Breast epithelium (tissue), 3 donors: ENCODE measurements at regions not wholly inside any gene's neighbourhood (a gene's known extent, or its start where the extent isn't known, plus 50 kb on each side); places are given as distances from the start of the nearest gene placed in this dataset.

ENCODE experiments used
- CTCF ChIP-seq, 3 donors: fragments of 450-650 bp; IDR thresholded peaks; one replicate each; pipeline ENCODE4 v1.5.1; 2016 to 2017; ENCODE audit warnings: antibody characterized with exemption in 3 of 3, mild to moderate bottlenecking in 3 of 3, moderate library complexity in 3 of 3
- POLR2A ChIP-seq: fragments of 450-650 bp; IDR thresholded peaks from one replicate; pipeline ENCODE4 v1.6.1; 2016; ENCODE audit warnings: antibody characterized with exemption, mild to moderate bottlenecking, moderate library complexity
- POLR2AphosphoS5 ChIP-seq, 3 donors: sonication (generic); formaldehyde crosslinking; IDR thresholded peaks; one replicate each; pipeline ENCODE4 v1.6.1; 2017; ENCODE audit warnings: antibody characterized with exemption in 3 of 3

- TF ChIP-seq CTCF (IDR thresholded peaks at IDR 0.05) (no peak), POLR2A (no peak), POLR2AphosphoS5 (IDR thresholded peaks at IDR 0.05) (no peak)
Measured at GRCh38 chrX:99914635-99915034, 495.4 kb downstream of the PCDH19 start.
